ENCODE measurements at regions not wholly inside any gene's neighbourhood (a gene's known extent, or its start where the extent isn't known, plus 50 kb on each side); places are given as distances from the start of the nearest gene placed in this dataset.

GRCh38 chr3:101154401-101154800, 161.2 kb upstream of the ABI3BP start:
- in situ Hi-C loops (cut with MboI; ENCODE audit: low pct_unique_long_range_greater_than_20kb, low sequenced_read_pairs, unreplicated experiment): no loop called here
- DNase-seq (ENCODE audit: low spot score): no peak
- no peak for TF ChIP-seq CTCF (IDR thresholded peaks at IDR 0.05; ENCODE audit: extremely low read depth, insufficient read depth, missing control alignments)

GRCh38 chr3:101151286-101151913, 158.2 kb upstream of the ABI3BP start:
- in situ Hi-C loops (cut with MboI; ENCODE audit: low pct_unique_long_range_greater_than_20kb, low sequenced_read_pairs, unreplicated experiment): no loop called here
- DNase-seq (ENCODE audit: low spot score): no peak
- no peak for TF ChIP-seq CTCF (IDR thresholded peaks at IDR 0.05; ENCODE audit: extremely low read depth, insufficient read depth, missing control alignments)

- in situ Hi-C loops (cut with MboI; ENCODE audit: low pct_unique_long_range_greater_than_20kb, low sequenced_read_pairs, unreplicated experiment): no loop called here
- no peak for DNase-seq (ENCODE audit: low spot score)
- TF ChIP-seq CTCF (IDR thresholded peaks at IDR 0.05; ENCODE audit: extremely low read depth, insufficient read depth, missing control alignments): no peak
These were observed 157.3 kb upstream of the ABI3BP start for GRCh38 chr3:101150504-101150903.

GRCh38 chr3:101149707-101150106, 156.5 kb upstream of the ABI3BP start:
- in situ Hi-C loops (cut with MboI; ENCODE audit: low pct_unique_long_range_greater_than_20kb, low sequenced_read_pairs, unreplicated experiment): no loop called here
- no peak for DNase-seq (ENCODE audit: low spot score)
- no peak for TF ChIP-seq CTCF (IDR thresholded peaks at IDR 0.05; ENCODE audit: extremely low read depth, insufficient read depth, missing control alignments)

GRCh38 chr3:101149251-101149650, 156.0 kb upstream of the ABI3BP start:
- in situ Hi-C loops (cut with MboI; ENCODE audit: low pct_unique_long_range_greater_than_20kb, low sequenced_read_pairs, unreplicated experiment): no loop called here
- DNase-seq (ENCODE audit: low spot score): no peak
- TF ChIP-seq CTCF (IDR thresholded peaks at IDR 0.05; ENCODE audit: extremely low read depth, insufficient read depth, missing control alignments): no peak

GRCh38 chr3:101148001-101148400, 154.8 kb upstream of the ABI3BP start:
- TF ChIP-seq CTCF (IDR thresholded peaks at IDR 0.05; ENCODE audit: extremely low read depth, insufficient read depth, missing control alignments): no peak
- in situ Hi-C loops (cut with MboI; ENCODE audit: low pct_unique_long_range_greater_than_20kb, low sequenced_read_pairs, unreplicated experiment): no loop called here
- no peak for DNase-seq (ENCODE audit: low spot score)

Data from GM13977 (cell line).